GM19351 (cell line): ENCODE measurements at regions not wholly inside any gene's neighbourhood (a gene's known extent, or its start where the extent isn't known, plus 50 kb on each side); places are given as distances from the start of the nearest gene placed in this dataset.

Experiments used
- ATAC-seq: cut with Tn5 transposase; IDR thresholded peaks from one replicate; pipeline ENCODE4 v1.9.1; 2021; ENCODE audit warnings: mild to moderate bottlenecking, moderate library complexity; ENCODE audit not compliant: unreplicated experiment

DNA sequence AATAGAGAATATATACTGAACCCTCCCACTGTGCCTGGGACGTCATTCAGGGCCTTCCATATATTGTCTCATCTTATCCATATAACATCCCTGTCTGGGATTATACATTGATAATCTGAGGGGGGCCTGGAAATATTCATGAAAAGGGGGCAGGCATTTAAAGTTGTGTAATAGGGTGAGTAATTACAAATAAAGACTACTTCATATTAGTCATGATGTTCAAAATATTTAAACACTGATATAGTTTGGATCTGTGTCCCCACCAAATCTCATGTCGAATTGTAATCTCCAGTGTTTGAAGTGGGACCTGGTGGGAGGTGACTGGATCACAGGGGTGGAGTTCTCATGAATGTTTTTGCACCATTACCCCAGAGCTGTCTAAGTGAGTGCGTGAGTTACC lies 97.8 kb downstream of the AQP9 start:
- no peak for ATAC-seq

DNA sequence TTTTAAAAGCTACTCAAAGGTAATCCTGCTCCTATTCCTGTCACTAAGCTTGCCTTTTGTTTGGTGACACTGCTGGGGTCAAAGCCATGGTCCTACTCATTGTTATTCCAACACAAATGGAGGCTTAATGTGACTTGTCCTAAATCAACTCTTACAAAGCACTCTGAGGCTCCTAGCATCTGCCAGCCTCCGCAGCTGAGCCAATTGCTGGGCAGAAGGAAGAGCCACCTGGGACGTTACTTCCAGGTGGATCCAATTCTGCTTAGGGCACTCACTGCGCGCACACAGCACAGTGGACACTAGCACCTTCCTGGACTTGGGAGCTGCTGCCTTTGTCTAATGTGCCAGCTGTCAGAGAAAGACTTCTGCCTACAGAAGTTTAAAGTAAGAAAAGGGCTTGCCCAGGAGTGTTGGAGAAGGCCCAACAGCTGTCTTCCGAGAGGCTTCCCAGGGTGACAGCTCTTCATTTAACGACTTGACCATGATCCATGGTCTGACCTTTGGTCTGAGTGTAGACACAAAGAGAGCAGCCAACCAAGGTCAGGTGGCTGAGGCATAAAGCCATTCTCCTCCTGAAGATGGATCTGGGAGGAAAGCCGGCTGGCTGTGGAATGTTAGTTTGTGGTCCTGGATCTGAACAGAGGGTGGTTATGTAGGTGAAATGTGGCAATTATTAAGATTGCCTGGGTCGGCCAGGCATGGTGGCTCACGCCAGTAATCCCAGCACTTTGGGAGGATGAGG lies 102.2 kb downstream of the AQP9 start:
- no peak for ATAC-seq

DNA sequence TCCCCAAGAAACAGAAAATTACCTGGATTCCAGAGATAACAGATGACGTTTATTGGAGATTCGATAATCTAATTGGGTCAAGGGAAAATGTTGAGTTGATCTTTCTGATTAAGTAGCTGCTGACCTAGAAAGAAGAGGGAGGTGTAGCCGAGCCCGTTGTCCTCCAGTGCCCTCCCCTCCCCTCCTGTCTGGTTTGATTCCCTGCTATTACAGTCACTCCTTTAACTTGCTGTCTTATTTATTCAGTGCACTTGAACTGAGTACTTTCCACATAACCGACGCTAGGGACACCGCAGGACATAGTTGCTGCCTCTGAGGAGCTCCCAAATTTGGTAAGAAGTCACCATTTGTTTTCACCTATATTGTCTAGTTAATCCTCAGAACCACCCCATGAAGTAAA lies 103.7 kb downstream of the AQP9 start:
- no peak for ATAC-seq

DNA sequence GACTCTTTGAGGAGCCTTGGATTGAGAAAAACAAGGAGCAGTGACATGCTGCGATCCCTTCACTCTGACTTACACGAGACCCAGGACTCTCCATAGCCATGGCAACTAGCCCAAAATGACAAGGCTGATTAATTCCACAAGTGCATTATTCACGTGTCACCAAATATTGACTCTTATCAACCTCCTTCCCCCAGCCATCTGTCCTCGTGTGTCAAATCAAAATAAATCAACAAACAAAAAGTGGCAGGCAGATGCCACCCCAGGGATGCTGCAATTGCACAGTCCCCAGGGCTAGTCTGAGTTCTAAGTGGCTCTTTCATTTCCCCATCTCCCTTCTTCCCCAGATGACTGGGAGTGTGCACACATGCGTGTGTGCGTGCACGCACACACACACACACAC lies 104.9 kb downstream of the AQP9 start:
- ATAC-seq, result no peak

DNA sequence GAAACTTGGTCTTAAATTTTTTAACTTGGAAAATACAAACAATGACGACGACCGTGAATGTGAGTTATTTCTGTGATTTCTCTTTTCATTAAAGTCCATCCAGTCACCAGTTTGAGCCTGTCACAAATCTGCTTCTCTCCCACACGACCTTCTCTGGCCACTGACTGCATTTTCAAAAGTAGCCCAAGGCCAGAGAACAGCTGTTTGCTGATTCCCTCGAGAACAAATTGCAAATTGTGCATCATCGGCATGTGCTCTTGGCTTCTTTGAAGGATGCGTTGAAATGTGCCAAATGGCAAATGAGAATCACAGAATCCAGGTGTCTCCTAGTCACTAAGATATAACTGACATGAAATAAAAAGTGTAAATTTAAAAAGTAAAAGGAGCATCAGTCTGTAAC lies 106.4 kb downstream of the AQP9 start:
- no peak for ATAC-seq

DNA sequence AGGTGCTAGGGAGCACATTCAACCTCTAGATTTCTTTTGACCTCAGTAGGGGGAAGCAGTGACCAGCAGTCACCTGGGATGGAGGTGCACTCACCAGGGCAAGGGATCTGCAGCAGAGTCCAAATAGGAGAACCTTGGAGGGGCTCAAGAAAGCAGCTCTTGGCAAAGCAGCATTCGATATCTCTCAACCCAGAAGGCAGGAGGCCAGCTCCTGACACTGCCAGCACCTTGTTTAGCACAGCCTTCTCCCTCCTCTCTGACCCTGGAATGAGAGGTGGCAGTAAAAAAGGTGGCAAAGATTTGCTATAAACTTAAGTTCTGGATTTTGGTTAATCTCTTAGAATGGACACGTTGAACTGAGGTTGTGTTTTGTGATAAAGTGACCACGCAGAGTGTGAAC lies 107.9 kb downstream of the AQP9 start:
- no peak for ATAC-seq

DNA sequence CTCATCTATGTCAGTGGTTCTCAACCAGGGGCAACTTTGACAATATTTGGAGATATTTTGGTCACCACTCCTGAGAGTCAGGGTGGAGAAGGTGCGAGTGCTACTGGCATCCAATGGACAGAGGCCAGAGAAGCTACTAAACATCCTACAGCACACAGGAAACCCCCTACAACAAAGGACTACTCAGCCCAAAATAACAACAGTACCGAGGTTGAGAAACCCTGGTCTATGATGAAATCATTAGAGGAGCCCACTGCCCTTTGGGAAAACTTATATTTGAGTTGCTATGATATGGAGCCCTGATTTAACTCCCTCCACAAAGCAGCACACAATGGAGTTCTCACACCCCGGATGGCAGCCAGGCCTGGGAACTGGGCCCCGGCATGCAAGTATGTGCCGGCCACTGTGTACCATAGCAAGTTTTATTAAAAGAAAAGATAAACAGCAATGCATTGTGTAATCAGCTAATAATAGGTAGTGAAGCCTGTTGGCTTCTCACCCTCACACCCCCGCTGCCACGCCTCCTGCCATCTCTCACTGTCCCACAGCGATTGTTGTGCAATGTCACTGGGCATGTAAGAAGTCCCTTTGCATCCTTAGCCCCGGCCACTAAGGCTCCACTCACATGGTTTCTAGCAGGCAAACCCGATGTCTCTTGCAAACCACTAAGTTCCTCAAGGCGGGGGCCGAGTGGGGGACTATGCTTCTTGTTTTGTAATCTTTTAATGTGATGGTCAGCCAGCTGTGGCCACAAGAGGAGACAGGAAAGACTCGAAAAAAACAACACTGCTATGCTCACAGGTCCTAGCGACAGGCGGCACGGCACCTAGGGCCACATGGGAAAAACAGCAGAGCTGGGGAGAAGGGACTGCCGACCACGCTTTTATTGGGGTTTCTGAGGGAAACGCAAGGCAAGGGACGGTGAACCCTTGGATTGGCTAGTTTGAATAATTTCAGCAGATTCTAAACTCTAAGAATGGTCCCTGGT lies 110.0 kb downstream of the AQP9 start:
- ATAC-seq, result no peak

DNA sequence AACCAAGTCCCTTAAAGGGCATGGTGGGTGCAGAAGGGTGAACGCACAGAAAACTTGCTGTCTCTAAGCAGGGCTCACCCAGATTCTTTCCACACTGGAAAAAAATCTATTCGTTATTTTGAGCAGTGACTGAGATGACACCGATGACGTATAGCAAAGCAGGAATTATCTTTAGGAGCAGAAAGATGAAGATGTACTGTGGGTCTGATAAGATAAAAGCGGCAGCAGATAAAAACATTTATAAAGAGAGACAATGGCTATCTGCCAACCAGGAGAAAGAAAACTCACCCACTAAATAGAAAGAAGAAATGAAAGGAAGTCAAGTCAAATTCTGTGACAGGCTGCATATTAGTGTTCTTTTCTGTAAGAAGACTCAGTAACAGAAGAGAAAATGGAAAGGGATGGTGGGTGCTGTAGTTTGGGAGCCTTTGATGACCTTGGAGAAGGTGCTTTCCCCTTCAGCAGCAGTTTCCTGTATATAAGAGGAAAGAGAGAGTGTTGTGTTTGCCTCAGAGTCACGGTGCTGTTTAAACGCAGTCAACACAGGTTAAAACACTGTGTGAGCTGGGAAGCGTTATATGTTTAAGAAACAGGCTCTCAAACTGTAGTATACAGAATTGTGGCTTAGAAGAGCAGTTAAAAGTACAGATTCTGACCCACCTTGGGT lies 111.6 kb downstream of the AQP9 start:
- no peak for ATAC-seq

DNA sequence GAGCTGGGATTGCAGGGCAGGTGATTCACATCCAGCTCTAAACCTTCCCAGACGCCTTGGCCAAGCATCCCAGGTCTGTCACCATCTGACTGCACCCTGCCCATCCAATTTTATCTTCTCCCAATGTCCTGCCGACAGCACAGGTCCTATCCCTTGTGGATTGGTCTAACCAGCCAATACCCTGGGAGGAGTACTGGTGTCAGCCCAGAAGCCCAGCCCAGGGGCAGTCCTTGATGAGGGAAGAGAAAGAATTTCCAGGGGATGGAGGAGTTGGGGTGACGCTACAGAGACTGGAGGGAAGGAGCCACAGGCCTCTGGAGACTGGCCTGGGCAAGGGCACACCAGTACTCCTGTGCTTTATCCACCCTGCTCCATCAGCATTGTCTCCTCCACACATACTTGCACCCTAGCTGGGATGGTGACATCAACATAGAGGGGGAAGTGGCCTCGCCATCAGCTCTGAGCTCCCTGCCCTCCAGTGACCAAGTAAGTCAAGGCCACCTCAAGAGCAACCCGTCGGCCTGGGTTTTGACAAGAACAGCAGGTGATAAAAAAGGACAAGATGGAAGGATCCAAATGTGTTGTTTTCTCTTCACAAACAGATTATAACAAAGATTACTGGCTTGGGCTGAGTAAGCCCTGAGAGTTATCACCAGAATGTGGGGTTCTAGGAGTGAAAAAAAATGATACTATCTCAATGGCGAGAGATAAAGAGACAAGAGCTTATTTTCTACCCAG lies 114.6 kb downstream of the AQP9 start:
- ATAC-seq, result no peak

DNA sequence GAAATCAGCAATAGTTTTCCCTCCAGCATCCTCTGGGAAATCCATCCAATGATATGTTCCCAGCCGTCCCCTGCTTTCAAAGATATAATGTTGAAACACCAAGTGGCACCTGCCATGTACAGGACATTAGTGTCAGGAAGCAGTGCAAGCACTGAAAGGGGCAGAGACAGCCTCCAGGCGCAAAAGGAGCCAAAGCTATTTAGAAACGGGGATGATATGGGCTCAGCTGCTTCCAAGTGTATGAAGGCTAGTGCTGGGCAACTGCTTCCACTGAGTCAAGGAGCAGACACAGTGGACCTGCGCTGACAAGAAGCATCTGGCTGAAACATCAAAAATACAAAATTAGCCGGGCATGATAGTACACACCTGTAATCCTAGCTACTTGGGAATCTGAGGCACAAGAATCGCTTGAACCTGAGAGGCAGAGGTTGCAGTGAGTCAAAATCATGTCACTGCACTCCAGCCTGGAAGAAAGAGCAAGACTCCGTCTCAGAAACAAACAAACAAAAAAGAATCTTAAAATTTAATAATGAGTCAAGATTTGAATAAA lies 119.7 kb downstream of the AQP9 start:
- ATAC-seq, result no peak

DNA sequence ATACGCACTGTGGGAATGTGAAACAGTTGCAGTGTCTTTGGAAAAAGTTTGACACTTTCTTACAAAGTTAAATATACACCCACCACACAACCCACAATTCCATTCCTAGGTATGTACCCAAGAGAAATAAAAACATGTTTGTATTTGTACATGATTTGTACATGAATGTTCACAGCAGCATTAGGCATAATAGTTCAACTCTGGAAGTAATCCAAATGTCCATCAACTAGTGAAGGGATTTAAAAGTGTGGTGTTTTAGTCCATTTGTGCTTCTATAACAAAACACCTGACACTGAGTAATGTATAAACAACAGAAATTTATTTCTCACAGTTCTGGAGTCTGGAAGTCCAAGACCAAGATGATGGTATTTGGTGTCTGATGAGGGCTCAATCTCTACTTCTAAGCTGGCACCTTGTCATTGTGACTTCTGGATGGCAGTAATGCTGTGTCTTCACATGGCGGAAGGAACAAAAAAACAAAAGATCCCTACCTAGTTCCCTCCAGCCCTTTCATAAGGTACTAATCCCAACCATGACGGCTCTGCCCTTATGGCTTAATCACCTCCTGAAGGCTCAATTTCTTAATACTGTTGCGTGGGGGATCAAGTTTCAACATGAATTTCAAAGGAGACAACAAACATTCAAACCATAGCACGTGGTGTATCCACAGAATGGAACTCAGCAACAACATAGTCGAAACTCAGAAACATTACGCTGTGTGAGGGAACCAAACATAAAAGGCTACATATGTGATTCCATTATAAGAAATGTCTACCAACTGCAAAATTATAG lies 120.5 kb downstream of the AQP9 start:
- no peak for ATAC-seq

DNA sequence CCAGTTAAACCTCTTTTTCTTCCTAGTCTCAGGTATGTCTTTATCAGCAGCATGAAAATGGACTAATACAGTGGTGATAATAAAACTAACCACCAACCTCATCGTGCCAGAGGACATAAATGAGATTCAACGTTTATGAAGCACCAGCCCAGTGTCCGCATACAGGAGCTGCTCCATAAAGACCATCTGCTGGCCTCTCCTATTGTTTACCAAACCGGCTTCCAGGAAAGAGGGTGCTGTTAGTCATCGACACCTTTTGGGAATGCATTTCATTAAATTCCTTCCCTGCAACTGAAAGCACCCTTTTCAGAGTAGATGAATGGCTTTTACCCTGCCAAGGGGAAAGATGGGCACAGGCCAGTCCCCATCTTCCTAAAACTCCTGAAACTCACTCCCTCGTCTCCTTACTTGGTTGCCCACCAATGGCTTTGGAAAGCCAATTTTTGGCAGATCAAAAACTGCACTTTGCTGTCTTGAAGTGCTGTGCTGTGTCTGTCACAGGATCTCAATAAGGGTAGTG lies 122.1 kb downstream of the AQP9 start:
- no peak for ATAC-seq

DNA sequence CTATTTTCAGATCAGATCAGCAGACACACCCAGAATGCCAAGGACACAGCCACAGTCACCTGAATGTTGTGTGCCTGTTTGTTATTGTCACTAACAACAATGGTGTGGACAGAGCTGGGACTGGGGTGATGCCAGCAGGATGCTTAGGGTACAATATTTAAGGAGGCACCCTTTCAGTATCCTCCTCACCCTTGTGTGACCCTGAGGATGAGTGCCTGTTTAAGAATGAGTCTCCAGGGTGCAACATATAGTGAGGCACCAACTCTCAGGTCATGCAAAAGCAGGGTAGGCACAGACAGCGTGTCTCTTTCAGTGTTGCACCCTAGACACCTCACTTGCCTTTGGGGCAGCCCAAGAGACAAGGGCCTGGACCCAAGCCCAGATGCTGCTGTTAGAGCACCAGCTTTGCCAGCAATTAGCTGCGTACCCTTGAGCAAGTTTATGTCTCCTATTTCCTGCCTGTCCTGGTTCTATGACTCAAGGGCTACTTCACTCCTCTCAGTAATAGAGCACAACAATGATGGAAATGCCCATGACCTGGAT lies 122.6 kb downstream of the AQP9 start:
- no peak for ATAC-seq

DNA sequence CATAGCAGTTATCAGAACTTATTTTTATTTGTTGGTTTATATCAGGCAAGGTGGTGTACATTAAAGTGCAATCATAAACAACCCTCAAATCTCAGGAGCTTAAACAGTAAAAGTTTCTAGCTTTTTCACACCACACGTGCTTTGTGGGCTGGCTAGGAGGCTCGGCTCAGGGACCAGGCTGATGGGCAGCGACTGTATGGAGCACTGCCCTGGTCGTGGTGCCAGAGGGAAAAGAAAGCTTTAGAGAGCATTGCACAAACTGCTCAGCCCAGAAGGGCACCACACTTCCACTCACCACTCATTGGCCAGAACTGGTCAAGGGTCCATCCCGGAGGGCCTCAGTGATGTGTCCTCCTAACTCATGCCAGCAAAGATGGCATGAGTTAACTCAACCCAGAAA lies 123.2 kb downstream of the AQP9 start:
- ATAC-seq, result no peak

DNA sequence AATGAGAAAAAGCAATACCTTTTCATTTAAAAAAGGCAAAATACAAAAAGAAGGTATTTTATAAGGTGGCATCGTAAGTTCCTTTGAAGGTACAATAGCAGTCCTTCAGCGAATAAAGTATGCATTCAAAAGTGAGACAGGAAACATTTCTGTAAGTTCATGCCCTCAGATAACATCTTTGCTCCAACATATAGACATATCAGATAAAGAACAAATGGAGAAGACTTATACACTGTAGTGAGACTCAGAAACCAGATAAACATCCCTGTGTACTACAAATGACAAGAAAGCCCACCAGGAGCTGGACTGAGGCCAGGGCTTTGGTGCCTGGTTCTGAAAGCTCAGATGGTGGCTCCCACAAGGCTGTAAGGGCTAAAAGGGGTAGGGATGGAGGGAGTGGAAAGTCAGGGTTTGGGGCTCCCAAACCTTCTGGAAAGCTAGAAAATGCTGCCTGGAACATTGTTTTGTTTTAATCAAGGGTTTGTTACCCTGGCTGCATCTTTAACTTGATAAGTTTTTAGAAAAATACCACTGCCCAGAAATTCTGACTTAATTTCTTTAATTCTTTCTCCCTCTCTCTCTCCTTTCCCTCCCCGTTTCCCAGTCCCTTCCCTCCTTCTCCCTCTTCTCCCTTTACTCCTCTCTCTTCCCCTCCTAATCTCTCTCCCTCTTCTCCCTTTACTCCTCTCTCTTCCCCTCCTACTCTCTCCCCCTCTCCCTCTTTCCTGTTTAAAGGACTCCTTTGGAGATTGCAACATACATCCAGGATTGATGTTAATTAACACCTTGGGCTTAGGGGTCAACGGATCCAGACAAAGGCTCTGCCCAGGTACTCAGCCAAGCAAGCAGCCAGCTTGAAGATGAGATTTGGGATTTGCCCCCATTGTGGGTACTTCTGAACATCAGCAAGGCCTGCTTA lies 126.1 kb downstream of the AQP9 start:
- ATAC-seq, result no peak

DNA sequence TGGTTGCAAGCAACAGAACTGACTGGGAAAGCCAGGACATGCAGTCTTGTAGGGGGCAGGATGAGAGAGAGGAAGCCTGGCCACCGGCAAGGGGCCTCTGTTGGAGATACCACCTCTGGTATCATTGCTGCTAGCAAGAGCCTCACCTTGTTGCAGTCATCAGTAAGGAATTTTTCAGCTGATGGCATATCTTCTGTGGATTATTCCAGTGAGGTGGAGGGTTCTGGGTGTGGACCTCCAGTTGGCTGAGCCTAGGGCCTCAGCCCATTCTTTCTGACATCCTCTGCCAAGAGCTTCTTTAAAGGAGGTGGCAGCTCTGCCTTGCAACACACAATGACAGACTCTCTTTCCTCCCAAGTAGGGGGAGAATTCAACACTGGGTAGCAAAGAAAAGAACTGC lies 128.9 kb downstream of the AQP9 start:
- no peak for ATAC-seq

DNA sequence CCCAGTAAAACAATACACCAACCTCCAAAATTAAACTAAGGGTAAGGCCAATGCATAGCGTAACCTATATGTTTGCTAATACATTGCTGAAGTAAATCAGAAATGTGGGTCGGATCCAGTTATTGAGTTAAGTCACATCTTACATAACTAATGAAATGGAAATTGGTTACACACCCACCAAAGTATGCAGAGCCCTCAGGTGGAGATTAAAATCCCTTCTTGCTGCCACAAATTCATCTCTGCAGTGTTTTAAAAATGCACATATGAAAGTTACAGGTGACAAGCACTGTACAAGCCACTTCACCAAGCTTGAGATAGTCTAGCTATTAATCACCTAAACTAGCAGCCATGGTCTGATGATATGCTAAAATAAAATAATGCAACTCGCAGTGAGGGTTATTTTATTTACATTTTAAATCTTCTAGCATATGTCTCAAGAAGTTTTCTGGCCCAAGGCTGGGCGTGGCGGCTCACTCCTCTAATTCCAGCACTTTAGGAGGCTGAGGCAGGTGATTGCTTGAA lies 130.6 kb downstream of the AQP9 start:
- no peak for ATAC-seq
